Progenitor cell of endocrine pancreas (in vitro differentiated cells): ENCODE measurements at regions not wholly inside any gene's neighbourhood (a gene's known extent, or its start where the extent isn't known, plus 50 kb on each side); places are given as distances from the start of the nearest gene placed in this dataset.

Experiments used
- DNase-seq: peaks from one replicate; pipeline ENCODE4 v3.0.0; 2021; ENCODE audit warnings: low spot score; ENCODE audit not compliant: unreplicated experiment
- H3K27ac Mint-ChIP-seq: 2 replicates; pipeline ENCODE4 v1.8.0; 2021; ENCODE audit warnings: mild to moderate bottlenecking, moderate library complexity, mixed read lengths
- H3K27me3 Mint-ChIP-seq: 2 replicates; pipeline ENCODE4 v1.8.0; 2021; ENCODE audit warnings: mixed read lengths
- H3K36me3 Mint-ChIP-seq: 2 replicates; pipeline ENCODE4 v1.8.0; 2022; ENCODE audit warnings: mixed read lengths; ENCODE audit not compliant: insufficient read depth
- H3K4me1 Mint-ChIP-seq: 2 replicates; pipeline ENCODE4 v1.8.0; 2021; ENCODE audit warnings: low read depth, mixed read lengths
- H3K4me3 Mint-ChIP-seq: 2 replicates; pipeline ENCODE4 v1.8.0; 2021; ENCODE audit warnings: low read depth, mild to moderate bottlenecking, moderate library complexity, mixed read lengths
- H3K9me3 Mint-ChIP-seq: 2 replicates; pipeline ENCODE4 v1.8.0; 2021; ENCODE audit warnings: low read depth, mixed read lengths
- TF ChIP-seq, protein P1 (sequence below): fragments of 200-600 bp; sonication (generic); IDR thresholded peaks from one replicate; pipeline ENCODE4 v1.5.0; 2021; ENCODE audit warnings: antibody characterized with exemption, mild to moderate bottlenecking; ENCODE audit not compliant: unreplicated experiment

DNA sequence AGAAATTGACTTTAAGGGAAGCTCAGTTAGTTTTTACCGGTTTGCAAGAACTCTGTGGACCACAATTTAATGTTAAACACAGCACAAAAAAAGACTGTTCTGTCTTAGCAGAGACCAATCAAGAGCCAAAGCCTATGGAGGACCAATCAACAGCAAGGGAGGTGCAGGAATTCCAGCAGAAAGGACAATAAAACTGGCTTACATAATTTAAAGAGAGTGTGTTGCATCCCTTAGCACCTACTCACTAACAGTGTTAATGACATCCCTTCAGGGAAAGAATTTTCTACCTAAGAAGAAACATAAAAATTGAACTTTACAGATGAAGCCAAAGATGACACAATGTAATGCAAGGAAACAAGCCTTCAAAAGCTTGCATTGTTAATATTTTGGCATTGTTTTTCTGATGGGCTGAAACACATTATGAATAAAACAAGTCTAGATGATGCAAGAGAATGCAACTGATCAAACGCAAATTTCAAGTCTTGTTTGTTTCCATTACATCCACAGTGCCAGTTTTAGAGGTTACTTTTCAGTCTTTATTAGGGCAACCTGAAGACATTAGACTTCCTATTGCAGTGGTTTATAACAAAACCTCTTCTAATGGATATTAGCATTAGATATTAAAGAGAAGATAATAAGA, 111.3 kb upstream of the FST start:
- TF ChIP-seq, protein P1, sequence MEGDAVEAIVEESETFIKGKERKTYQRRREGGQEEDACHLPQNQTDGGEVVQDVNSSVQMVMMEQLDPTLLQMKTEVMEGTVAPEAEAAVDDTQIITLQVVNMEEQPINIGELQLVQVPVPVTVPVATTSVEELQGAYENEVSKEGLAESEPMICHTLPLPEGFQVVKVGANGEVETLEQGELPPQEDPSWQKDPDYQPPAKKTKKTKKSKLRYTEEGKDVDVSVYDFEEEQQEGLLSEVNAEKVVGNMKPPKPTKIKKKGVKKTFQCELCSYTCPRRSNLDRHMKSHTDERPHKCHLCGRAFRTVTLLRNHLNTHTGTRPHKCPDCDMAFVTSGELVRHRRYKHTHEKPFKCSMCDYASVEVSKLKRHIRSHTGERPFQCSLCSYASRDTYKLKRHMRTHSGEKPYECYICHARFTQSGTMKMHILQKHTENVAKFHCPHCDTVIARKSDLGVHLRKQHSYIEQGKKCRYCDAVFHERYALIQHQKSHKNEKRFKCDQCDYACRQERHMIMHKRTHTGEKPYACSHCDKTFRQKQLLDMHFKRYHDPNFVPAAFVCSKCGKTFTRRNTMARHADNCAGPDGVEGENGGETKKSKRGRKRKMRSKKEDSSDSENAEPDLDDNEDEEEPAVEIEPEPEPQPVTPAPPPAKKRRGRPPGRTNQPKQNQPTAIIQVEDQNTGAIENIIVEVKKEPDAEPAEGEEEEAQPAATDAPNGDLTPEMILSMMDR, result no peak
- peaks cover 2% of the 10 kb centered on the region for H3K4me1 Mint-ChIP-seq
- H3K4me3 Mint-ChIP-seq, result no peak overlapping the region
- no peaks in the 10 kb centered on the region for H3K27me3 Mint-ChIP-seq
- DNase-seq, result no peak
- peaks cover 4% of the 10 kb centered on the region for H3K9me3 Mint-ChIP-seq
- H3K27ac Mint-ChIP-seq, result no peak overlapping the region
- no peaks in the 10 kb centered on the region for H3K36me3 Mint-ChIP-seq

GRCh38 chr5:53369681-53370080, 110.7 kb upstream of the FST start:
- peaks cover 2% of the 10 kb centered on the region for H3K4me1 Mint-ChIP-seq
- TF ChIP-seq, protein P1, result no peak
- no peak overlapping the region for H3K4me3 Mint-ChIP-seq
- no peak for DNase-seq
- H3K9me3 Mint-ChIP-seq, result peaks cover 4% of the 10 kb centered on the region
- H3K27ac Mint-ChIP-seq, result no peak overlapping the region
- no peaks in the 10 kb centered on the region for H3K27me3 Mint-ChIP-seq
- H3K36me3 Mint-ChIP-seq, result no peaks in the 10 kb centered on the region

DNA sequence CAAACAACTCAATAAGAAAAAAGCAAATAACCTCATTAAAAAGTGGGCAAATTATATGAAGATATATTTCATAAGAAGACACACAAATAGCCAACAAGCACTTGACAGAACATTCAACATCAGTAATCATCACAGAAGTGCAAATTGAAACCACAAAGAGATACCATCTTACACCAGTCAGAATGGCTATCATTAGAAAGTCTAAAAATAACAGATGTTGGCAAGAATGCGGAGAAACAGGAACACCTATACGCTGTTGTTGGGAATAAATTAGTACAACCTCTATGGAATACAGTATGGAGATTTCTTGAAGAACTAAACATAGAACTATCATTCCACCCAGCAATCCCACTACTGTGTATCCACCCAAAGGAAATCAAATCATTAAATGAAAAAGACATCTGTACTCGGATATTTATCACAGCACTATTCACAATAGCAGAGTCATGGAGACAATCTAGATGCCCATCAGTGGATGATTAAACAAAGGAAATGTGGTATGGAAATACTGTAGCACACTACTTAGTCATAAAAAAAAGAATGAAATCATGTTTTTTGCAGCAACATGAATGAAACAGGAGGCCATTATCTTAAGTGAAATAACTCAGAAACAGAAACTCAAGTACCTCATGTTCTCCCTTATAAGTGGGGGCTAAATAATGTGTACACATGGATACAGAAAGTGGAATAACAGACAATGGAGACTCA, 106.8 kb upstream of the FST start:
- no peaks in the 10 kb centered on the region for H3K27me3 Mint-ChIP-seq
- peaks cover 2% of the 10 kb centered on the region for H3K4me1 Mint-ChIP-seq
- no peak overlapping the region for H3K4me3 Mint-ChIP-seq
- H3K36me3 Mint-ChIP-seq, result no peaks in the 10 kb centered on the region
- DNase-seq, result no peak
- no peak overlapping the region for H3K27ac Mint-ChIP-seq
- TF ChIP-seq, protein P1, result no peak
- H3K9me3 Mint-ChIP-seq, result peaks cover 4% of the 10 kb centered on the region

DNA sequence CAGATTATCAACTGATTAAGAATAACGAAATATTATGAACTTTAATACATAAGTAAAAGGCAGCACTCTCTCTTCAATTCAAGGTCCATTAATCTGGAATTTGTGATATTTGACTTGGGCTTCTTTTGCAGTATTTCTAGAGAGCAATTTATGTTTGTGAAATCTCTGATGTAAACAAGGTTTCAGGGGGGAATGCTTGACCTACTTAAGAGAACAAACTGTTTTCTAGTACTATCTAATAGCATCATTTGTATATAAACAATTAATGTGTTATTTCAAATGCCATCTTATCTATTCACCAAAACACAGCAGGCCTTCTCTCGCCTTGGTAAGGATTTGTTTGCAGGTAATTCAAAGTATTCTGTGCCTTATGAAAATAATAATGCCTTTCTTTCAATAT, 103.6 kb upstream of the FST start:
- peaks cover 2% of the 10 kb centered on the region for H3K4me1 Mint-ChIP-seq
- peaks cover 4% of the 10 kb centered on the region for H3K9me3 Mint-ChIP-seq
- no peak overlapping the region for H3K4me3 Mint-ChIP-seq
- TF ChIP-seq, protein P1, result no peak
- no peak overlapping the region for H3K27ac Mint-ChIP-seq
- no peak for DNase-seq
- no peaks in the 10 kb centered on the region for H3K27me3 Mint-ChIP-seq
- H3K36me3 Mint-ChIP-seq, result no peaks in the 10 kb centered on the region

DNA sequence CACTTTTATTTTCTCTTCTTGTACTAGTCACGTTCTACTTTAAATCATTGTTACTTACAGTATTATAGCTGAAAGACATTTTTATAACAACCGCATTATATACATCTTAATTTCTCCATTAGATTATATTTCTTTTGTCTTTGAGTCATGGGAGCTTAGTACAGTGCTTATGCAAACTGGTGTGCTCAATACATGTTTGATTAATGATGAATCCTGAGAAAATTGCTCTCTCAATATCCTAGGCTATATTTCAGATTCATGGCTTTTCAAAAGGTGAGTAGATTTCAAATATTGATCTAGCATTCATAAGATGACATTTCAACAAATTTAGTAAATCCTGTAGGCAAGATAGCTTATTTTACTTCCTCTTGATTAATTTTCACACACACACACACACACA, 102.2 kb upstream of the FST start:
- H3K4me3 Mint-ChIP-seq, result no peak overlapping the region
- H3K27me3 Mint-ChIP-seq, result no peaks in the 10 kb centered on the region
- H3K9me3 Mint-ChIP-seq, result peaks cover 4% of the 10 kb centered on the region
- H3K36me3 Mint-ChIP-seq, result no peaks in the 10 kb centered on the region
- TF ChIP-seq, protein P1, result no peak
- DNase-seq, result no peak
- H3K27ac Mint-ChIP-seq, result no peak overlapping the region
- peaks cover 2% of the 10 kb centered on the region for H3K4me1 Mint-ChIP-seq
